ENCODE measurements at regions not wholly inside any gene's neighbourhood (a gene's known extent, or its start where the extent isn't known, plus 50 kb on each side); places are given as distances from the start of the nearest gene placed in this dataset.

DNA sequence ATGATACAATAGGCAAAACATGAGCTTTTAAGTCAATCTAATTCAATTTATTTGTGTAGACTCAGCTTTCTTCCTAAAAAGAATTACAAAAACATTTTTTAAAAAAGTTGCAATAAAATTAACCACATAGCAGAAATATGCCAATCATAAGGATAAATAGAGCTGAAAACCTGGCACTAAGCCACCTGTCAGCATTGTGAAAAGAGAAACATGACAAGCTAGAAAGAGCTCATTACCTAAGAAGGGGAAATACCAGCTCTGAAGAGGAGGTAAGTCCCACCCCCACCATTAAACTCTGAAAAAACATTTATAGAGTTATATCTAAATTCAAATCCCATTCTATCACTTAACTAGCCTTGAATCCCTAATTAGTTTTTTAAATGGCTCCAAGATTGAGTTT is 372.9 kb downstream of the OSTF1 start:
- H3K36me3 Mint-ChIP-seq (ENCODE audit: low read depth) = no peaks in the 10 kb centered on the region
- no peak overlapping the region for H3K27ac Mint-ChIP-seq
- H3K4me1 Mint-ChIP-seq (ENCODE audit: low read depth) = no peaks in the 10 kb centered on the region
- DNase-seq = no peak
- H3K9me3 Mint-ChIP-seq = peaks cover 23% of the 10 kb centered on the region
- no peak for TF ChIP-seq CTCF (IDR thresholded peaks at IDR 0.05)
- no peak overlapping the region for H3K4me3 Mint-ChIP-seq
- no peaks in the 10 kb centered on the region; the same call in 1 of the 2 replicates for H3K27me3 Mint-ChIP-seq (ENCODE audit: insufficient read depth)

- TF ChIP-seq CTCF (IDR thresholded peaks at IDR 0.05) = no peak
- Mint-ChIP-seq H3K4me3 (no peak overlapping the region), H3K27ac (no peak overlapping the region), H3K9me3 (peaks cover 23% of the 10 kb centered on the region), H3K36me3 (ENCODE audit: low read depth) (no peaks in the 10 kb centered on the region), H3K27me3 (ENCODE audit: insufficient read depth) (no peaks in the 10 kb centered on the region; the same call in none of the 2 replicates), H3K4me1 (ENCODE audit: low read depth) (no peaks in the 10 kb centered on the region)
- DNase-seq = no peak
Observed at GRCh38 chr9:75462866-75463265, 374.6 kb downstream of the OSTF1 start.

DNA sequence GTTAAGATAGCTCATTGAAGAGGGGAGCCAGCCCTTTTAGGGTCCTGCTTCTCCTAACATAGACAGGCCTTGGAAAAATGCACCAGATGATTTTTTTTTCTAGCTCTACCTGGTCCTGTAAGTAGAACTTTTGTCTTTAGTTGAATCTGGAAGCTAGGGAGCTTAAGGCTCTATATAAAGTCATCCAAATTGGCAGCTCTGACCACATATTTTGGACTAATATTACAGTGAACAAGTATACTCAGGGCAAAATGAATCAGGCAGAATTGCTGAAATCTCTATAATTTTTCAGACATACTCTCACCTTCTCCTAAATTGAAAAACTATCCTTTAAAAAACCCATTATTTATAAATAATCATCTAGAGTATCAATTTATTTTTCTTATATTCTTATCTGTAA is 375.6 kb downstream of the OSTF1 start:
- TF ChIP-seq CTCF (IDR thresholded peaks at IDR 0.05) = no peak
- Mint-ChIP-seq H3K4me1 (ENCODE audit: low read depth) (no peaks in the 10 kb centered on the region), H3K27me3 (ENCODE audit: insufficient read depth) (no peaks in the 10 kb centered on the region; the same call in none of the 2 replicates), H3K4me3 (no peak overlapping the region), H3K27ac (no peak overlapping the region), H3K9me3 (peaks cover 23% of the 10 kb centered on the region), H3K36me3 (ENCODE audit: low read depth) (no peaks in the 10 kb centered on the region)
- no peak for DNase-seq

- H3K36me3 Mint-ChIP-seq (ENCODE audit: low read depth) = no peaks in the 10 kb centered on the region
- H3K4me1 Mint-ChIP-seq (ENCODE audit: low read depth) = no peaks in the 10 kb centered on the region
- H3K27ac Mint-ChIP-seq = no peak overlapping the region
- DNase-seq = no peak
- TF ChIP-seq CTCF (IDR thresholded peaks at IDR 0.05) = no peak
- peaks cover 25% of the 10 kb centered on the region for H3K9me3 Mint-ChIP-seq
- H3K4me3 Mint-ChIP-seq = no peak overlapping the region
- H3K27me3 Mint-ChIP-seq (ENCODE audit: insufficient read depth) = no peaks in the 10 kb centered on the region; the same call in none of the 2 replicates
Observed at GRCh38 chr9:75464726-75465125, 376.4 kb downstream of the OSTF1 start.

GRCh38 chr9:75467142-75467541 is 378.8 kb downstream of the OSTF1 start:
- H3K27ac Mint-ChIP-seq = no peak overlapping the region
- no peaks in the 10 kb centered on the region for H3K4me1 Mint-ChIP-seq (ENCODE audit: low read depth)
- peaks cover 15% of the 10 kb centered on the region for H3K9me3 Mint-ChIP-seq
- H3K27me3 Mint-ChIP-seq (ENCODE audit: insufficient read depth) = no peaks in the 10 kb centered on the region; the same call in none of the 2 replicates
- no peak for TF ChIP-seq CTCF (IDR thresholded peaks at IDR 0.05)
- DNase-seq = no peak
- H3K4me3 Mint-ChIP-seq = no peak overlapping the region
- H3K36me3 Mint-ChIP-seq (ENCODE audit: low read depth) = no peaks in the 10 kb centered on the region

DNA sequence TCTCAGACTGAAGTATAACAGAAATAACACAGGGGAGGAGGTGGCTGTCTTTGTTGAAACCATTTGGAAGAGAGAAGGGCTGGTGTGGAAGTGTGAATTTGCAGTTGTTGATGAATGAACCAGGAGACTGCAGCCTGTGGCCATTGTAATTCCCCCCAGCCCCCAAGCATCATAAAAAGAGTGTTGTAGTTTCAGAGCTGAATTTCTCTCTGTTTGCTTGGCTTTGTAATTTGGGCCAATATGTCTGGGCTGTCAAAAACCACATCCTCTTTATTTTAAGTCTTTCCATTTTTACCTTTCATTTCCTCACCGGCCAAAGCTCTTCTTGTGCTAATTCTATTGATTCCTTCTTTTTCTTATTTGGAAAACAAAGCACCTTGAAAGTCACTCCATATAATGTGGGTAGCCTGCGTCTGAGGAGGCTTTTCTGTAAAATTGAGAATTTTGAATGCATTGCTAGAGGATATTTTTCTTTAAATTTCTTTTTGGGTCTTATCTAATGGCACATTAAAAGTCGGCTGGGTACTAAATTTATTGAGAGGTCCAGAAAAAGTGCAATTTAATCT is 383.3 kb downstream of the OSTF1 start:
- Mint-ChIP-seq H3K4me1 (ENCODE audit: low read depth) (no peaks in the 10 kb centered on the region), H3K27ac (no peak overlapping the region), H3K36me3 (ENCODE audit: low read depth) (no peaks in the 10 kb centered on the region), H3K9me3 (peaks cover 25% of the 10 kb centered on the region), H3K4me3 (no peak overlapping the region), H3K27me3 (ENCODE audit: insufficient read depth) (no peaks in the 10 kb centered on the region)
- TF ChIP-seq CTCF (IDR thresholded peaks at IDR 0.05) = no peak
- no peak for DNase-seq

Data from HFFc6 (cell line).